HL-60 (cell line): ENCODE measurements at regions not wholly inside any gene's neighbourhood (a gene's known extent, or its start where the extent isn't known, plus 50 kb on each side); places are given as distances from the start of the nearest gene placed in this dataset.
"Not testable (repeated sequence)": the region's sequence is repeated elsewhere in the genome, so short reads cannot be mapped to it uniquely, and the experiment has no call there.

Experiments used
- GABPA ChIP-seq: IDR thresholded peaks from 2 replicates; pipeline ENCODE4 v1.6.1; 2012; ENCODE audit warnings: low read depth
- POLR2AphosphoS5 ChIP-seq: IDR thresholded peaks from 2 replicates; pipeline ENCODE4 v1.6.1; 2012; ENCODE audit warnings: low read depth
- SPI1 ChIP-seq: IDR thresholded peaks from 2 replicates; pipeline ENCODE4 v1.6.1; 2012; ENCODE audit warnings: low read depth, mild to moderate bottlenecking, borderline replicate concordance
- TF ChIP-seq, protein P1 (sequence below): IDR thresholded peaks from one replicate; pipeline ENCODE4 v1.5.1; 2011; ENCODE audit warnings: low read length, control low read depth, inconsistent platforms; ENCODE audit not compliant: insufficient read depth
- TF ChIP-seq, protein P2 (sequence below): IDR thresholded peaks from 2 replicates; pipeline ENCODE4 v1.6.1; 2012; ENCODE audit warnings: low read depth; ENCODE audit not compliant: insufficient replicate concordance

DNA sequence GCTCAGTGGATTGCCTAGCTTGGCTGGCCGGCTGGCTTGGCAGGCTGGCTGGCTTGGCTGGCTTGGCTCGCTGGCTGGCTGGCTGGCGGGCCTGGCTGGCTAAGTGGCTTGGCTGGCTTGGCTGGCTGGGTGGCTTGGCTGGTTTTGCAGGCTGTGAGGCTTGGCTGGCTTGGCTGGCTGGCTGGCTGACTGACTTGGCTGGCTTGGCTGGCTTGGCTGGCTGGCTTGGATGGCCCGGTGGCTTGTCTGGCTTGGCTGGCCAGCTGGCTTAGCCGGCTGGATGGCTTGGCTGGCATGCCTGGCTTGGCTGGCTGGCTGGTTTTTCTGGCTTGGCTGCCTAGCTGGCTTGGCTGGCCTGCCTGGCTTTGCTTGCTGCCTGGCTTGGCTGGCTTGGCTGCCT is 2831.4 kb downstream of the RPIA start:
- TF ChIP-seq, protein P1, sequence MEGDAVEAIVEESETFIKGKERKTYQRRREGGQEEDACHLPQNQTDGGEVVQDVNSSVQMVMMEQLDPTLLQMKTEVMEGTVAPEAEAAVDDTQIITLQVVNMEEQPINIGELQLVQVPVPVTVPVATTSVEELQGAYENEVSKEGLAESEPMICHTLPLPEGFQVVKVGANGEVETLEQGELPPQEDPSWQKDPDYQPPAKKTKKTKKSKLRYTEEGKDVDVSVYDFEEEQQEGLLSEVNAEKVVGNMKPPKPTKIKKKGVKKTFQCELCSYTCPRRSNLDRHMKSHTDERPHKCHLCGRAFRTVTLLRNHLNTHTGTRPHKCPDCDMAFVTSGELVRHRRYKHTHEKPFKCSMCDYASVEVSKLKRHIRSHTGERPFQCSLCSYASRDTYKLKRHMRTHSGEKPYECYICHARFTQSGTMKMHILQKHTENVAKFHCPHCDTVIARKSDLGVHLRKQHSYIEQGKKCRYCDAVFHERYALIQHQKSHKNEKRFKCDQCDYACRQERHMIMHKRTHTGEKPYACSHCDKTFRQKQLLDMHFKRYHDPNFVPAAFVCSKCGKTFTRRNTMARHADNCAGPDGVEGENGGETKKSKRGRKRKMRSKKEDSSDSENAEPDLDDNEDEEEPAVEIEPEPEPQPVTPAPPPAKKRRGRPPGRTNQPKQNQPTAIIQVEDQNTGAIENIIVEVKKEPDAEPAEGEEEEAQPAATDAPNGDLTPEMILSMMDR: not testable (repeated sequence)
- not testable (repeated sequence) for TF ChIP-seq POLR2AphosphoS5, GABPA, SPI1
- TF ChIP-seq, protein P2, sequence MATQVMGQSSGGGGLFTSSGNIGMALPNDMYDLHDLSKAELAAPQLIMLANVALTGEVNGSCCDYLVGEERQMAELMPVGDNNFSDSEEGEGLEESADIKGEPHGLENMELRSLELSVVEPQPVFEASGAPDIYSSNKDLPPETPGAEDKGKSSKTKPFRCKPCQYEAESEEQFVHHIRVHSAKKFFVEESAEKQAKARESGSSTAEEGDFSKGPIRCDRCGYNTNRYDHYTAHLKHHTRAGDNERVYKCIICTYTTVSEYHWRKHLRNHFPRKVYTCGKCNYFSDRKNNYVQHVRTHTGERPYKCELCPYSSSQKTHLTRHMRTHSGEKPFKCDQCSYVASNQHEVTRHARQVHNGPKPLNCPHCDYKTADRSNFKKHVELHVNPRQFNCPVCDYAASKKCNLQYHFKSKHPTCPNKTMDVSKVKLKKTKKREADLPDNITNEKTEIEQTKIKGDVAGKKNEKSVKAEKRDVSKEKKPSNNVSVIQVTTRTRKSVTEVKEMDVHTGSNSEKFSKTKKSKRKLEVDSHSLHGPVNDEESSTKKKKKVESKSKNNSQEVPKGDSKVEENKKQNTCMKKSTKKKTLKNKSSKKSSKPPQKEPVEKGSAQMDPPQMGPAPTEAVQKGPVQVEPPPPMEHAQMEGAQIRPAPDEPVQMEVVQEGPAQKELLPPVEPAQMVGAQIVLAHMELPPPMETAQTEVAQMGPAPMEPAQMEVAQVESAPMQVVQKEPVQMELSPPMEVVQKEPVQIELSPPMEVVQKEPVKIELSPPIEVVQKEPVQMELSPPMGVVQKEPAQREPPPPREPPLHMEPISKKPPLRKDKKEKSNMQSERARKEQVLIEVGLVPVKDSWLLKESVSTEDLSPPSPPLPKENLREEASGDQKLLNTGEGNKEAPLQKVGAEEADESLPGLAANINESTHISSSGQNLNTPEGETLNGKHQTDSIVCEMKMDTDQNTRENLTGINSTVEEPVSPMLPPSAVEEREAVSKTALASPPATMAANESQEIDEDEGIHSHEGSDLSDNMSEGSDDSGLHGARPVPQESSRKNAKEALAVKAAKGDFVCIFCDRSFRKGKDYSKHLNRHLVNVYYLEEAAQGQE: not testable (repeated sequence)
